IPS DF 19.7 (cell line): ENCODE measurements at regions not wholly inside any gene's neighbourhood (a gene's known extent, or its start where the extent isn't known, plus 50 kb on each side); places are given as distances from the start of the nearest gene placed in this dataset.

Source experiments
- DNase-seq: peaks from one replicate; pipeline ENCODE4 v3.0.0-alpha.2; 2013; ENCODE audit warnings: low read depth, low spot score

GRCh38 chr9:121569266-121569648 lies 69.6 kb upstream of the GGTA1 start:
- no peak for DNase-seq

GRCh38 chr9:121572581-121572980 lies 72.9 kb upstream of the GGTA1 start:
- DNase-seq = no peak

GRCh38 chr9:121573717-121574485 lies 74.3 kb upstream of the GGTA1 start:
- DNase-seq = no peak

GRCh38 chr9:121574774-121575519 lies 75.3 kb upstream of the GGTA1 start:
- DNase-seq = no peak

GRCh38 chr9:121576281-121577075 lies 75.0 kb upstream of the DAB2IP start:
- no peak for DNase-seq

GRCh38 chr9:121577166-121577565 lies 74.3 kb upstream of the DAB2IP start:
- DNase-seq = no peak

GRCh38 chr9:121577572-121577971 lies 73.9 kb upstream of the DAB2IP start:
- no peak for DNase-seq

- DNase-seq = no peak
Measured at GRCh38 chr9:121581786-121582600, 69.4 kb upstream of the DAB2IP start.

- no peak for DNase-seq
Measured at GRCh38 chr9:121582641-121583040, 68.8 kb upstream of the DAB2IP start.

GRCh38 chr9:121584421-121584820 lies 67.0 kb upstream of the DAB2IP start:
- DNase-seq = no peak

- DNase-seq = no peak
Measured at GRCh38 chr9:121587863-121588262, 63.6 kb upstream of the DAB2IP start.

GRCh38 chr9:121589986-121590385 lies 61.4 kb upstream of the DAB2IP start:
- DNase-seq = no peak

- no peak for DNase-seq
Measured at GRCh38 chr9:121592265-121592664, 59.2 kb upstream of the DAB2IP start.

GRCh38 chr9:121593066-121593465 lies 58.4 kb upstream of the DAB2IP start:
- DNase-seq = no peak

GRCh38 chr9:121596515-121596914 lies 54.9 kb upstream of the DAB2IP start:
- no peak for DNase-seq

GRCh38 chr9:121597698-121598166 lies 53.7 kb upstream of the DAB2IP start:
- DNase-seq = no peak

- DNase-seq = peak; percentile 75
Measured at GRCh38 chr9:121598167-121598964, 53.1 kb upstream of the DAB2IP start.

GRCh38 chr9:121598965-121599871 lies 52.2 kb upstream of the DAB2IP start:
- no peak for DNase-seq

- DNase-seq = no peak
Measured at GRCh38 chr9:121599872-121600585, 51.4 kb upstream of the DAB2IP start.
